ENCODE measurements at regions not wholly inside any gene's neighbourhood (a gene's known extent, or its start where the extent isn't known, plus 50 kb on each side); places are given as distances from the start of the nearest gene placed in this dataset.

- no peaks in the 10 kb centered on the region for H3K9me3 ChIP-seq
- intact Hi-C loops (cut with DNase I): no loop called here
- no peak overlapping the region for H3K27ac ChIP-seq
- no peak overlapping the region for H3K4me3 ChIP-seq
- 58 to 63% methylated on average over 7 of the region's 7 CpGs for WGBS, 2 donors
- no peak for TF ChIP-seq POLR2A (IDR thresholded peaks at IDR 0.05)
- TF ChIP-seq CTCF (IDR thresholded peaks at IDR 0.05): no peak
- DNase-seq: no peak
- H3K36me3 ChIP-seq (replicated peaks in 1 of 2; ENCODE audit: insufficient read depth in 1 of 2, low read depth in 2 of 2): no peaks in the 10 kb centered on the region
- ATAC-seq: no peak
- no peaks in the 10 kb centered on the region for H3K27me3 ChIP-seq
- no peaks in the 10 kb centered on the region for H3K4me1 ChIP-seq
Measured at GRCh38 chr13:79861731-79862130, 380.8 kb downstream of the NDFIP2 start.

GRCh38 chr13:79860791-79861190, 379.8 kb downstream of the NDFIP2 start:
- Histone ChIP-seq H3K4me1 (no peaks in the 10 kb centered on the region), H3K4me3 (no peak overlapping the region), H3K27me3 (no peaks in the 10 kb centered on the region), H3K9me3 (no peaks in the 10 kb centered on the region), H3K36me3 (replicated peaks in 1 of 2; ENCODE audit: insufficient read depth in 1 of 2, low read depth in 2 of 2) (no peaks in the 10 kb centered on the region), H3K27ac (no peak overlapping the region)
- ATAC-seq: no peak
- intact Hi-C loops (cut with DNase I): no loop called here
- TF ChIP-seq CTCF (IDR thresholded peaks at IDR 0.05): no peak
- TF ChIP-seq POLR2A (IDR thresholded peaks at IDR 0.05): no peak
- WGBS, 2 donors: 87 to 88% methylated on average over 3 of the region's 3 CpGs
- DNase-seq: no peak

- H3K4me1 ChIP-seq: no peaks in the 10 kb centered on the region
- no peaks in the 10 kb centered on the region for H3K27me3 ChIP-seq
- ATAC-seq: no peak
- DNase-seq: no peak
- no peaks in the 10 kb centered on the region for H3K36me3 ChIP-seq (replicated peaks in 1 of 2; ENCODE audit: insufficient read depth in 1 of 2, low read depth in 2 of 2)
- TF ChIP-seq POLR2A (IDR thresholded peaks at IDR 0.05) (no peak), CTCF (IDR thresholded peaks at IDR 0.05) (no peak)
- intact Hi-C loops (cut with DNase I): no loop called here
- no peaks in the 10 kb centered on the region for H3K9me3 ChIP-seq
- H3K27ac ChIP-seq: no peak overlapping the region
- no peak overlapping the region for H3K4me3 ChIP-seq
- WGBS, 2 donors: 84 to 91% methylated on average over 3 of the region's 3 CpGs
Measured at GRCh38 chr13:79859756-79860155, 378.8 kb downstream of the NDFIP2 start.

GRCh38 chr13:79853251-79853650, 372.3 kb downstream of the NDFIP2 start:
- Histone ChIP-seq H3K9me3 (no peaks in the 10 kb centered on the region), H3K4me3 (no peak overlapping the region), H3K36me3 (replicated peaks in 1 of 2; ENCODE audit: insufficient read depth in 1 of 2, low read depth in 2 of 2) (no peaks in the 10 kb centered on the region), H3K27me3 (no peaks in the 10 kb centered on the region), H3K27ac (no peak overlapping the region), H3K4me1 (no peaks in the 10 kb centered on the region)
- intact Hi-C loops (cut with DNase I): no loop called here
- 27 to 32% methylated on average over 1 of the region's 1 CpG for WGBS, 2 donors
- DNase-seq: no peak
- ATAC-seq: no peak
- TF ChIP-seq POLR2A (IDR thresholded peaks at IDR 0.05) (no peak), CTCF (IDR thresholded peaks at IDR 0.05) (no peak)

- Histone ChIP-seq H3K9me3 (no peaks in the 10 kb centered on the region), H3K27ac (no peak overlapping the region), H3K4me1 (no peaks in the 10 kb centered on the region), H3K36me3 (replicated peaks in 1 of 2; ENCODE audit: insufficient read depth in 1 of 2, low read depth in 2 of 2) (no peaks in the 10 kb centered on the region), H3K27me3 (no peaks in the 10 kb centered on the region), H3K4me3 (no peak overlapping the region)
- TF ChIP-seq CTCF (IDR thresholded peaks at IDR 0.05) (no peak), POLR2A (IDR thresholded peaks at IDR 0.05) (no peak)
- DNase-seq: no peak
- no peak for ATAC-seq
- intact Hi-C loops (cut with DNase I): no loop called here
Measured at GRCh38 chr13:79851318-79851717, 370.4 kb downstream of the NDFIP2 start.
